GM20000 (cell line): ENCODE measurements at regions not wholly inside any gene's neighbourhood (a gene's known extent, or its start where the extent isn't known, plus 50 kb on each side); places are given as distances from the start of the nearest gene placed in this dataset.

Experiments
- DNase-seq: peaks from one replicate; pipeline ENCODE4 v3.0.0; 2012; ENCODE audit warnings: low spot score
- TF ChIP-seq, protein P1 (sequence below): IDR thresholded peaks from 2 replicates; pipeline ENCODE4 v1.5.1; 2012; ENCODE audit warnings: mild to moderate bottlenecking, control low read depth; ENCODE audit errors: extremely low read depth, missing control alignments

DNA sequence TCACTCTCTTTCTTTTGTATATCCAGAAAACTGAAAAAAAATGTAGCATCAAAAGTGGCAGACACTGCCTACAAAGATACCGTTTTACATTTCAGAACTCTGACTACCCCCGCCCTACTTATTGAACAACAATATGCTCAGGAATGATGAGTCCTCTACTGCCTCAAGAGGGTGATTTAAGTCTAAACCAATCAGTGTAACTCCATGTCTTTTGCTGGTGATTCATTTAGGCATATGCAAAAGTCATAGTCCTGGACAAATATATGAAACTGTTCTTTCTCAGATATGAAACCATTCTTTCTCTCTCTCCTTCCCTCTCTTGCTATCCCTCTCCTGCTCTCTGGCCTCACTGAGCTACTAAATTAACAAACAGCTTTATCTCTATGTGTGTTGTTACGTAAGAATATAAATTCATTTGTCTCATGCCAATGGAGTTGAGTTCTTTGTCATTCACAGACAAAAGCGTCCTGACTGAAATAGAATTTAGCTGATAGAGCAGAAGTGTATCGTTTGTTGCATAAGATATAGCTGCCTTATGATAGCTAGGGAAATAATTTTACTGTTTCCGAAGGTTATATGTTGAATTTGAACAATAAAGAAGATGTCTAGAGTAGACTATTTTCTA is 133.7 kb upstream of the OSTN start:
- DNase-seq = no peak
- TF ChIP-seq, protein P1, sequence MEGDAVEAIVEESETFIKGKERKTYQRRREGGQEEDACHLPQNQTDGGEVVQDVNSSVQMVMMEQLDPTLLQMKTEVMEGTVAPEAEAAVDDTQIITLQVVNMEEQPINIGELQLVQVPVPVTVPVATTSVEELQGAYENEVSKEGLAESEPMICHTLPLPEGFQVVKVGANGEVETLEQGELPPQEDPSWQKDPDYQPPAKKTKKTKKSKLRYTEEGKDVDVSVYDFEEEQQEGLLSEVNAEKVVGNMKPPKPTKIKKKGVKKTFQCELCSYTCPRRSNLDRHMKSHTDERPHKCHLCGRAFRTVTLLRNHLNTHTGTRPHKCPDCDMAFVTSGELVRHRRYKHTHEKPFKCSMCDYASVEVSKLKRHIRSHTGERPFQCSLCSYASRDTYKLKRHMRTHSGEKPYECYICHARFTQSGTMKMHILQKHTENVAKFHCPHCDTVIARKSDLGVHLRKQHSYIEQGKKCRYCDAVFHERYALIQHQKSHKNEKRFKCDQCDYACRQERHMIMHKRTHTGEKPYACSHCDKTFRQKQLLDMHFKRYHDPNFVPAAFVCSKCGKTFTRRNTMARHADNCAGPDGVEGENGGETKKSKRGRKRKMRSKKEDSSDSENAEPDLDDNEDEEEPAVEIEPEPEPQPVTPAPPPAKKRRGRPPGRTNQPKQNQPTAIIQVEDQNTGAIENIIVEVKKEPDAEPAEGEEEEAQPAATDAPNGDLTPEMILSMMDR = no peak

DNA sequence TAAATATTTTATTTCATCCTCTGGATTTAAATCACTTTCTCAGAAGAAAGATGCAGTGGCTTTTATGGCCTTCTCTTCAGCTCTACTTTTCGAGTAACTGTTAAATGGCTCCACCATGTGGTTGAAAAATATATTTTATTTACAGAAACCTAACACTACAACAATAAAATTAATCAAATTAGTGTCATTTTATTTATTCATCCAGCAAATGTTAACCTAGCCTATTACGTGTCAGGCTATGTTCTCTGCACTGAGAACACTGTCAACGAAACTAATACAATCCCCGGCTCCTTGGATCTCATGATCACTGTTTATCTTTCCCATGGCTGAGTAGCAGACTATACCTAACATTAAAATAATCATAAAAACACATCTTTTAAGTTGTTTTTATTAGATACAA is 148.0 kb upstream of the OSTN start:
- peak; percentile 21 for DNase-seq
- TF ChIP-seq, protein P1 = no peak

DNA sequence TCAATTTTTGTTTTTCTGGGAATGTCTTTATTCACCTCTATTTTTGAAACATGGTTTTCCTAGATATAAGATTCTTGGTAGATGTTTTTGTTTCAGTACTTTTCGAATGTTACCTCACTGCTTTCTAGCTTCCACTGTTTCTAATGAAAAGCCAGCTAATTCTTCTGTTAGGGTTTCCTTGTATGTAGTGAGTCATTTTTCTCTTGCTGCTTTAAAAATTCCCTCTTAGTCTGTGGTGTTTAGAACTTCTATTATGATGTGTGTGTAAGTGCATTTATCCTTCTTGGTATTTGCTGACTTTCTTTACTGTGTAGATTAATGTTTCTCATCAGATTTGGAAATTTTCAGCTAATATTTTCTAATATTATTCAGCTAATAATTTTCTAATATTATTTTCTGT is 151.1 kb upstream of the OSTN start:
- TF ChIP-seq, protein P1 = no peak
- no peak for DNase-seq

DNA sequence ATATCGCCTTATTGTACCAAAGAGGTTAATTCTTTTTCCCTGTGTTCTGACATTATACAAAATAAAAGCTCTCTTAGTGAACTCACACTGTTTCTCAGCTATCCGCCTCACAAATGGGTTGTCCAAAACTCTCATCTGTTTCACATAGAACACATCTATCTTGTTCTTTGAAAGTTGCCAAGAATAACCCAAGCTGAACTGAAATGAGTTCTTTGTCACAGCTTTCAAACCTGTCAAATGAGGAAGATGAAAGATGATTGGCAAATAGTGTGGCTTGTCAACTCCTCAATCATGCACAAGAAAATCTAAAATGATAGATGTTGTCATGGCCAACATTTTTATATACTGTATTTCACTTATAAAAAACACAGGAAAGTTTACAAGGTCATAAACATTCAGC is 168.1 kb upstream of the OSTN start:
- DNase-seq = no peak
- TF ChIP-seq, protein P1 = no peak

DNA sequence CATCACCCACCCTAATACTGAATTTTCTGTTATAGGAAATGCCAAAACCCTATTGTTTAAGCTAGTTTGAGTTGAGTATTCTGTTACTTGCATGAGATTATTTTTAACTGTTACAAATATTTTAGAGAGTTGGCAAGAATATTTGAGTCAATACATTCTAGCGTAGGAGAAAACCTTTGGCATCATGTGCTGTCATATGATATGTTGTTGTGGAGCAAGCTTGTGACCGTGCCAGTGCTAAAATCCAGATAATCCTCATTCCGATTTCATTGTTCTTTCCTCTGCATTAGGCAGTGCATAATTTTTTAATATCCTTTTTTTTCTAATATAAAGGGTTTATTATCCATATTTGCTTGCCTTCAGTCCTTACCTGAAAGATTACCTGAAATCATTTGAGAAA is 168.0 kb upstream of the GMNC start:
- TF ChIP-seq, protein P1 = no peak

DNA sequence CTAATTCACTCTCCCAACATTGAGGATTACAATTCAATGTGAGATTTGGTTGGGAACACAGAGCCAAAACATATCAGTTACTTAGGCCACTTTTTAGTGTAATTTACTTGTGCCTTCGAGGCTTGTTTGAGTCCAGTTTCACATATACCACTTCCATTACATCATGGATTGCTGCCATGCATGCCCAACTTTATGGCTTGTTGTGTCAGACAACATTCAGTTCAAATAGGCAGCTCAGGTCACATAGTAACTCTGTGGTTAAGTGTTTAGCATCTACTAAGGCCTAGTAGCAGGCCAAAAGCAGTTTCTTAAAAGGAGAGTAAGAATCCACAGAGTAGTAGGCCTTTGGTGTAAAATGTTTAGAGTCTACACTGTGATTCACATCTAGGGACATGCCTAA is 164.3 kb upstream of the GMNC start:
- no peak for DNase-seq
- TF ChIP-seq, protein P1 = no peak

More for the DNA sequence above, 168.0 kb upstream of the GMNC start:
- no peak for DNase-seq

DNA sequence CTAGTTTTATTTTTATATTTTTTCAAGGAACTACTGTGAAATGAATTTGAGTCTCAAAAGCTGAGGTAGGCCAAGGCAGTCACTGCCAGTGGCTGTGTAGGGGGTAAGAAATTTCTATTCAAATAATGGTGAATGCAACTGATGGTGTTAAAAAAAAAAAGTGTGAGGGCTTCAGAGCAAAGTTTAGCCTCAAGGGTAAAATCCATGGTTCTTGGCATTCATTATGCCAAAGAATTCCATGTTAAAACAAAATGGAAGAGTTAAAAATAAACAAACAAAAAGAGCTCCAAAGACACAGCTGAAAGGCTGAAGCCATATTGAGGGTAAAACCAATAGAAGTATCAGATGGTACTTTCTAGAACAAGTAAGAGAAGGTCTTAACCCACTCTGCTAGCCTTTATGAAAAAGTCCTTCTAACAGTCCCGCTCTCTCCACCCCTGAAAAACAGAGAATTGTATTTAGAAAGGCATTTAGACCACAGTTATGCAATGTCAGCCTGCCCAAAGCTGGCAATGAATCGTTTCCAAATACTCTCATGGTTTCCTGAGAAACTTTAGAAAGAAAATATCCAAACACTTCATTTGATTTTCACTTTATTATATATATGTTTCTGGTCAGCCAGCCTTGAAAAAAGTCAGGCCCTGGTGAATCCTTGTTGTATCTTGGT is 158.4 kb upstream of the GMNC start:
- TF ChIP-seq, protein P1 = no peak
- DNase-seq = no peak
